HCT116 (cell line): ENCODE measurements at regions not wholly inside any gene's neighbourhood (a gene's known extent, or its start where the extent isn't known, plus 50 kb on each side); places are given as distances from the start of the nearest gene placed in this dataset.

Experiments
- EZH2 ChIP-seq: fragments of 200-600 bp; sonication (generic); IDR thresholded peaks from 2 replicates; pipeline ENCODE4 v1.6.1; 2017; ENCODE audit warnings: antibody characterized with exemption, mixed run types
- EZH2phosphoT487 ChIP-seq: fragments of 200-600 bp; IDR thresholded peaks from 2 replicates; pipeline ENCODE4 v1.6.1; 2018; ENCODE audit warnings: antibody characterized with exemption, borderline replicate concordance
- POLR2A ChIP-seq: IDR thresholded peaks from 2 replicates; pipeline ENCODE4 v1.7.0; 2011; ENCODE audit warnings: borderline replicate concordance; ENCODE audit not compliant: insufficient read depth, insufficient read length; ENCODE audit errors: extremely low read depth
- POLR2AphosphoS5 ChIP-seq: IDR thresholded peaks from 2 replicates; pipeline ENCODE4 v1.6.1; 2011; ENCODE audit warnings: mild to moderate bottlenecking, low read depth, low read length, moderate library complexity
- RAD21 ChIP-seq: IDR thresholded peaks from 2 replicates; pipeline ENCODE4 v1.6.1; 2012; ENCODE audit warnings: low read depth, mild to moderate bottlenecking
- SIN3A ChIP-seq: IDR thresholded peaks from 2 replicates; pipeline ENCODE4 v1.6.1; 2012; ENCODE audit warnings: low read depth
- SRF ChIP-seq: IDR thresholded peaks from 2 replicates; pipeline ENCODE4 v1.6.1; 2012; ENCODE audit warnings: low read depth
- YY1 ChIP-seq: IDR thresholded peaks from 2 replicates; pipeline ENCODE4 v1.6.1; 2011; ENCODE audit warnings: low read length, low read depth, moderate library complexity, mild to moderate bottlenecking; ENCODE audit not compliant: insufficient replicate concordance; ENCODE audit errors: extremely low read depth
- ZNF274 ChIP-seq: fragments of 200-500 bp; sonication (Bioruptor generic); IDR thresholded peaks from 2 replicates; pipeline ENCODE4 v1.6.1; 2014; ENCODE audit warnings: mild to moderate bottlenecking, low read depth, low read length, inconsistent platforms
- TF ChIP-seq, protein P1 (sequence below), 3 experiments: fragments of 200-600 bp in 1 of 3; sonication (generic) in 1 of 3; IDR thresholded peaks in 2 of 3; conservative IDR thresholded peaks in 1 of 3; 2 replicates each; pipeline ENCODE4 v1.5.1; 2012 to 2017; ENCODE audit warnings: low read depth in 2 of 3, low read length in 2 of 3, antibody characterized with exemption in 1 of 3, borderline replicate concordance in 1 of 3, control low read depth in 1 of 3, mild to moderate bottlenecking in 1 of 3, mixed read lengths in 1 of 3, mixed run types in 1 of 3, moderate library complexity in 1 of 3; ENCODE audit not compliant: insufficient read depth in 1 of 3
- TF ChIP-seq, protein P2 (sequence below): IDR thresholded peaks from 2 replicates; pipeline ENCODE4 v1.6.1; 2012
- TF ChIP-seq, protein P3 (sequence below): IDR thresholded peaks from 2 replicates; pipeline ENCODE4 v1.6.1; 2012; ENCODE audit warnings: low read depth

DNA sequence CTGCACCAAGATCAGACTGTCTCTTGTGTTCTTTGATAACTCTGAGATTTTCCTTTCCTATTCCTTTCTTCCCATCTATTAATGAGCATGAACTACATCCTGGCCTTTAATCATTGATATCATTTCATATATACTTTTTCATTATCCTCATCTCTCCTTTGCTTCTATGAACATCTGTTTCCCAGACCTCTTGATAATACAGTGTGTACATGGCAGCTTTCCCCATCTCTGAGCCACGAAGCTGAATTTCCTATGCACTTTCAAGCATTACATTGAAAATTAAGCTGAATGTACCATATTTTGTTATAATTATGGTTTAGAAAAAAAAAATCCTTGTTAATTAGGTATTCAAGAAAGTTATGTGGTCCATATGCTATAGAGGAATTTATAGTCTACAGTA, 60.9 kb upstream of the CREB5 start:
- TF ChIP-seq POLR2AphosphoS5 = no peak
- TF ChIP-seq, protein P1, sequence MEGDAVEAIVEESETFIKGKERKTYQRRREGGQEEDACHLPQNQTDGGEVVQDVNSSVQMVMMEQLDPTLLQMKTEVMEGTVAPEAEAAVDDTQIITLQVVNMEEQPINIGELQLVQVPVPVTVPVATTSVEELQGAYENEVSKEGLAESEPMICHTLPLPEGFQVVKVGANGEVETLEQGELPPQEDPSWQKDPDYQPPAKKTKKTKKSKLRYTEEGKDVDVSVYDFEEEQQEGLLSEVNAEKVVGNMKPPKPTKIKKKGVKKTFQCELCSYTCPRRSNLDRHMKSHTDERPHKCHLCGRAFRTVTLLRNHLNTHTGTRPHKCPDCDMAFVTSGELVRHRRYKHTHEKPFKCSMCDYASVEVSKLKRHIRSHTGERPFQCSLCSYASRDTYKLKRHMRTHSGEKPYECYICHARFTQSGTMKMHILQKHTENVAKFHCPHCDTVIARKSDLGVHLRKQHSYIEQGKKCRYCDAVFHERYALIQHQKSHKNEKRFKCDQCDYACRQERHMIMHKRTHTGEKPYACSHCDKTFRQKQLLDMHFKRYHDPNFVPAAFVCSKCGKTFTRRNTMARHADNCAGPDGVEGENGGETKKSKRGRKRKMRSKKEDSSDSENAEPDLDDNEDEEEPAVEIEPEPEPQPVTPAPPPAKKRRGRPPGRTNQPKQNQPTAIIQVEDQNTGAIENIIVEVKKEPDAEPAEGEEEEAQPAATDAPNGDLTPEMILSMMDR (IDR thresholded peaks at IDR 0.05 in 2 of 3, conservative IDR thresholded peaks at IDR 0.05 in 1 of 3; ENCODE audit: borderline replicate concordance in 1 of 3, insufficient read depth in 1 of 3, low read depth in 2 of 3, low read length in 2 of 3) = no peak
- TF ChIP-seq, protein P2, sequence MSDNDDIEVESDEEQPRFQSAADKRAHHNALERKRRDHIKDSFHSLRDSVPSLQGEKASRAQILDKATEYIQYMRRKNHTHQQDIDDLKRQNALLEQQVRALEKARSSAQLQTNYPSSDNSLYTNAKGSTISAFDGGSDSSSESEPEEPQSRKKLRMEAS = no peak
- TF ChIP-seq RAD21 = no peak
- TF ChIP-seq POLR2A = no peak
- TF ChIP-seq, protein P3, sequence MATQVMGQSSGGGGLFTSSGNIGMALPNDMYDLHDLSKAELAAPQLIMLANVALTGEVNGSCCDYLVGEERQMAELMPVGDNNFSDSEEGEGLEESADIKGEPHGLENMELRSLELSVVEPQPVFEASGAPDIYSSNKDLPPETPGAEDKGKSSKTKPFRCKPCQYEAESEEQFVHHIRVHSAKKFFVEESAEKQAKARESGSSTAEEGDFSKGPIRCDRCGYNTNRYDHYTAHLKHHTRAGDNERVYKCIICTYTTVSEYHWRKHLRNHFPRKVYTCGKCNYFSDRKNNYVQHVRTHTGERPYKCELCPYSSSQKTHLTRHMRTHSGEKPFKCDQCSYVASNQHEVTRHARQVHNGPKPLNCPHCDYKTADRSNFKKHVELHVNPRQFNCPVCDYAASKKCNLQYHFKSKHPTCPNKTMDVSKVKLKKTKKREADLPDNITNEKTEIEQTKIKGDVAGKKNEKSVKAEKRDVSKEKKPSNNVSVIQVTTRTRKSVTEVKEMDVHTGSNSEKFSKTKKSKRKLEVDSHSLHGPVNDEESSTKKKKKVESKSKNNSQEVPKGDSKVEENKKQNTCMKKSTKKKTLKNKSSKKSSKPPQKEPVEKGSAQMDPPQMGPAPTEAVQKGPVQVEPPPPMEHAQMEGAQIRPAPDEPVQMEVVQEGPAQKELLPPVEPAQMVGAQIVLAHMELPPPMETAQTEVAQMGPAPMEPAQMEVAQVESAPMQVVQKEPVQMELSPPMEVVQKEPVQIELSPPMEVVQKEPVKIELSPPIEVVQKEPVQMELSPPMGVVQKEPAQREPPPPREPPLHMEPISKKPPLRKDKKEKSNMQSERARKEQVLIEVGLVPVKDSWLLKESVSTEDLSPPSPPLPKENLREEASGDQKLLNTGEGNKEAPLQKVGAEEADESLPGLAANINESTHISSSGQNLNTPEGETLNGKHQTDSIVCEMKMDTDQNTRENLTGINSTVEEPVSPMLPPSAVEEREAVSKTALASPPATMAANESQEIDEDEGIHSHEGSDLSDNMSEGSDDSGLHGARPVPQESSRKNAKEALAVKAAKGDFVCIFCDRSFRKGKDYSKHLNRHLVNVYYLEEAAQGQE = no peak
- no peak for TF ChIP-seq YY1
- TF ChIP-seq SRF = no peak
- no peak for TF ChIP-seq EZH2
- no peak for TF ChIP-seq SIN3A
- TF ChIP-seq ZNF274 = no peak
- TF ChIP-seq EZH2phosphoT487 = no peak
